OCI-M2 (cell line): ENCODE measurements at regions not wholly inside any gene's neighbourhood (a gene's known extent, or its start where the extent isn't known, plus 50 kb on each side); places are given as distances from the start of the nearest gene placed in this dataset.
"Not testable (repeated sequence)": the region's sequence is repeated elsewhere in the genome, so short reads cannot be mapped to it uniquely, and the experiment has no call there.

ENCODE experiments used
- DNase-seq: peaks from one replicate; lab custom pipeline; 2025; ENCODE audit not compliant: unreplicated experiment; lab: John Stamatoyannopoulos, UW

DNA sequence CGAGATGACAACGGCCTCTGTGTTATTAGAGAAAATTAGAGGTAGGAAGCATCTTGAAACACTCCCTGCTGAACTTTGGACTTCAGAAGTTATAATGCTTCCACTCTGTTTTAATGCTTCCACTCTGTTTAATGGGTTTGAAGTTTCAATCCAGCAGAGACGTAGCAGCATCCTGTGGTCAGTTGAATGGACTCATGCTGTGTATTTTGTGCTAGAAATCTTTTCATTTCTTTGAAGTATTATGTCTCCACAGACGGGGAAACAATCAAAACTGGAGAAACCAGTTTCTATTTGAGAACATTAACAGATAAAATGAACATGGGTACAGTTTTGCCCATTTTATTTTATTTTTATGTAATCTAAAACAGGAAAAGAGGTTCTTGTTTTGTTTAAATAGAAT lies 1736.2 kb downstream of the SLITRK5 start:
- DNase-seq, result no peak

DNA sequence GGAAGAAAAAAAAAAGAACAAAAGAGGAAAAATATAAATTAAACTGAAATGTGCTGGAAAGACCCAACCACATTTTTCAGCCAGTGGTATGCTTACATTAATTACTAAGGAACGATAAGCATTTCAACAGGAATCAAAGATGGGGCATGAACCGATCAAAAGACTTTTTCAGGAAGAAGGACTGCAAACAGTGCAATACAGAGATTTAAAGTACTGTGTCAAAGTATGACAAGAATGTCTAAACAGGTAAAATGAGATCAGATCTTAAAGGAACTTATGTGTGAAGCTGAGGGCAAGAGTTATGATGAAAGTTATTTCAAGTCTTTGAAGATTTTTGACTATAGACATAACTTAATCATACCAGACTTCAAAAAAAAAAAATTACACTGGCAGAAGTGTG lies 1761.8 kb downstream of the SLITRK5 start:
- DNase-seq, result no peak

DNA sequence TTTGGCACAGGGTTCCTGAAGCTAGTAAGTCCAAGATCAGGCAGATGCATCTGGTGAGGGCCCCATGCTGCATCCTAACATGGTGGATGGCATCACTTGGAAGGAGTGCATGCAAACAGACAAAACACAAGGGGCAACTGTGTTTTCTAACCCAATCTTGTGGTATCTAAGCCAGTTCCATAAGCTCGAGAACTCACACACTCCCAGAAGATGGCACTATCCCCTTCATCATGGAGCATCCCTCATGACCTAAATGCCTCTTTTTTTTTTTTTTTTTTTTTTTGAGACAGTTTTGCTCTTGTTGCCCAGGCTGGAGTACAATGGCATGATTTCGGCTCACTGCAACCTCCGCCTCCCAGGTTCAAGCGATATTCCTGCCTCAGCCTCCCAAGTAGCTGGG lies 1763.5 kb downstream of the SLITRK5 start:
- DNase-seq, result not testable (repeated sequence)

DNA sequence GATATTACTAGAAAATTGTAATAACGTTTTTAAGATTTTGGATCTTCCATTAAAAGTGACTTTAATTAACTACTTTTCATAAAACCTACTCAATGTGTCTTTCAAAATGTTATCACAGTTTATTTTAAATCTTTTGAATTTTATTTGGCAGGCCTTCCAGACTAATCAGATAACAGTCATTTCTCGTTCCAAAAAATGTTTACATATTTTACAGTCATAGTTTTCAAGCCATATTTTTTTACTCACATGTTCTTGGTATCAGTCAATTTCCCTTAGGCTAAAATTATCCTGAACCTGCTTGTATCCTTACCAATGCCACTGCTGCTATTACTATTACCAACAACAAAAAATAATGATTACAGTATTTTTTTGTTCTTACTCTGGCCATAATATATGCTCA lies 1783.5 kb downstream of the SLITRK5 start:
- DNase-seq, result no peak

DNA sequence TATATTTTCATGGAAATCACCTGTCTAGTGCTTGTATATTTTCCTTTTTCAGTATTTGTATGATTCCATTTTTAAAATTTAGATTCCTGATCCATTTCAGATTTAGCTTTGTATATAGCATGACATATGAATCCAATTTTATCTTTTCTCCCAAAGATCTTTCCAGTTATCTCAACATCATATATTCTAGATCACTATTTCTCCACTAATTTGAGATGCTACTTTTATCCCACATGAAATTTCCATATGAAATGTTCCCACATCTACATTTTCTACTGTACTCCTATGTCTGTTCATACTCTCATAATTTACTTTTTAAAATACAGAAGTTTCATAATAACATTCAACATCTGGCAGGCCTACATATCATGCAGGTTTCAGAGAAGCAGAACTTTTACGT lies 1784.1 kb downstream of the SLITRK5 start:
- no peak for DNase-seq

DNA sequence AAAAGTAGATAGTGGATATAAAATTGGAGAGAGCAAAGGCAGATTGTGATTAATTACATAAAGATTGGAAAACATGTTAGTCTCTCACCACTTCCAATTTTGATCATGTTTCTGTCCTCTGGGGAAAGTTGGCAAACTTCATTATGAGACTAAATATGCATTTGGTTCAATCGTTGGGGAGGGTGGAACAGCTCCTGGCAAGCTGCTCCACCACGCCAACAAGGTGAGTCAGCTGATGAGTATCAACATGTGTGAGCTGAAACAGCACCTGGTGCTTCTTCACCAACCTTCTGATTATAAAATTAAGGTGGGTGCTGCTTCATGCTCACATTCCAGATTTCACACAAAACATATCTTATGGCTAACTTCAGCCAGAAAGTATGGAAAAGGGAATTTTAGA lies 1784.6 kb downstream of the SLITRK5 start:
- no peak for DNase-seq

DNA sequence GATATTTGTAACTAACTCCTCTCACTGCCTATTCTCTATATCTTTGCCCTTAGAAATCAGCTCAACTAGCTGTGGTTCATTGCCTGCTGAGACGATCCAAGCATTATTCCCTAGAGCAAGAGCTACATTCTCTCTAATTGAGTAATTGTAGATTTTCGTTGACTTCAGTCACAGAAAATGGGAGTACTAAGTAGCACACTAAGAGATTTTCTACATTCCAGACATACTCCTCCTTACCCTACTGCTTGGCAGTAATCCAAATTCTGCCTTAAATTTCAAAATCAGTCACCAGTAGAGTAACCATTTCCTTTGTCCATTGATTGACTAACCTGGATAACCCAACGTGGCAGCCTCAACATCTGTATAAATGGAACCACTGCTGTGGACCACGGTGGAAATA lies 1786.8 kb downstream of the SLITRK5 start:
- DNase-seq, result no peak

DNA sequence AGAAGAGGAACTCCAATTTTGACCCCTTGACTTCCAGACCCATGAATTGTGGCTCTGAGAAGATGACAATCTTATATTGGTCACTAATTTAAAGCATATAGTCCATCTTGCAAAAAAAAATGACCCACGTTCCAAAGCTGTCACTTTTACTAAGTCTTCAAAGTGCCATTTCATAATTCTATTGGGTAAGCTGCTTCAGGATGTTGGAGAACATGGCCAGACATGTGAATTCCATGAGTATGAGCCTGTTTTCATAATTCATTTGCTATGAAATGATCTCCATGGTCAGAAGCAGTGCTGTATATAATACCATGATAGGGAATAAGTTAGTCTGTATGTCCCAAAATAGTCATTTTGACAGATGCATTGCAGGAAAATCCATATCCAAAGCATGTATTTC lies 1787.3 kb downstream of the SLITRK5 start:
- DNase-seq, result no peak

DNA sequence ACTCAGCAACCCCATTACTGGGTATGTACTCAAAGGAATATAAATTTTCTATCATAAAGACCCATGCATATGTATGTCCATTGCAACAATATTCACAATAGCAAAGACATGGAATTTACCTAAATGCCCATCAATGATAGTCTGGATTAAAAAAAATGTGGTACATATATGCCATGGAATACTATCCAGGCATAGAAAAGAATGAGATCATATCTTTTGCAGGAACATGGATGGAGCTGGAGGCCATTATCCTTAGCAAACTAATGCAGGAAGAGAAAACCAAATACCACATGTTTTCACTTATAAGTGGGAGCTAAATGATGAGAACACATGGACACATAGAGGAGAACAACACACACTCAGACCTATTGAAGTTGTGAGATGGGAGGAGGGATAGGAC lies 1789.7 kb downstream of the SLITRK5 start:
- not testable (repeated sequence) for DNase-seq

DNA sequence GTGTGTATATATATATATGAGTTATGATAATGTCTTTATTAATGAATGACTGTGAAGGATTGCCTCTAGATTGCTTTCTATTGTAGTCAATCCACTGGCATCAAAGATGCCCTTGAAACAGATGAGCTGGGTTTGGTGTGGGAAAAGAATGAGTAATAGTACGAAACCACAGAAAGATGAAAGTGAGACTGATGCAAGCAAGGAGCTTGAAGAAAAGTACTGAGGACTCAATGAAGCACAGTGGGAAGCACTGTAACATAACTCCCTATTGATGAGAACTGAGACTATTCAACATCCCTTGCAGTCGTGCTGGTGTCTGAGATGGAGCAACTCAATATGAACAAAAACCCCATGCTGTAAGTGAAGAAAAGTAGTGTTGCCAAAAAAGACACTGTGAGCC lies 1794.2 kb downstream of the SLITRK5 start:
- no peak for DNase-seq

DNA sequence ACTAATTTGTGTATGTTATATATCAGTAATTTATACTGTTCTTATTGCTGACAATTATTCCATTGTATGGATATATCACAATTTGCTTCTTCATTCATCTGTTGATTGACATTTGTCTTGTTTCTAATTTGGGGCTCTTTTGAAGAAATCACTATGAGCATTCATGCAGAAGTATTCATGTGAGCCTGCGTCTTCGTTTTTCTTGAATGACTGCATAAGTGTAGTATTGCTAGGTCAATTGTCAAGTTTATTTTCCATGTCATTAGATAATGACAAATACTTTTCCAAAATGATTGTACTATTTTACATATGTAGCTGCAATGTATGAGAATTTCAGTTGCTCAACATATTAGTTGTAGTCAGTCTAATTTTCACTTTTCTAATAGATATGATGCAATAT lies 1796.9 kb downstream of the SLITRK5 start:
- DNase-seq, result no peak

DNA sequence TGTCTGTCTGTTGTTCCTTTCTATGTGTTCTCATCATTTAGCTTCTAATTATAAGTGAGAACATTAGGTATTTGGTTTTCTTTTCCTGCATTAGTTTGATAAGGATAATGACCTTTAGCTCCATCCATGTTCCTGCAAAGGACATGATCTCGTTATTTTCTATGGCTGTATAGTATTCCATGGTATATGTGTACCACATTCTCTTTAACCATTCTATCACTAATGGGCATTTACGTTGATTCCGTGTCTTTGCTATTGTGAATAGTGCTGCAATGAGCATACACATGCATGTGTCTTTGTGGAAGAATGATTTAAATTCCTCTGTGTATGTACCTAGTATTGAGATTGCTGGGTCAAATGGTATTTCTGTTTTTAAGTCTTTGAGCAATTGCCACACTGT lies 1799.7 kb downstream of the SLITRK5 start:
- no peak for DNase-seq

DNA sequence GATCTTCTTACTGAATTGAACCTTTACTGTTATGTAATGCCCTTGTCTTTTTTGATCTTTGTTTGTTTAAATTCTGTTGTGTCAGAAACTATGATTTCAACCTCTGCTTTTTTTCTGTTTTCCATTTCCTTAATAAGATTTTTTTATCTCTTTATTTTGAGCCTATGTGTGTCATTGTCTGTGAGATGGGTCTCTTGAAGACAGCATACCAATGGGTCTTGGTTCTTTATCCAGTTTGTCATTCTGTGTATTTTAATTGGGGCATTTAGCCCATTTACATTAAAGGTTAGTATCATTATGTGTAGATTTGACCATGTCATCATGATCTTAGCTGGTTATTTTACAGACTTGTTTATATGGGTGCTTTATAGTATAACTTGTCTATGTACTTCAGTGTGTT lies 1803.3 kb downstream of the SLITRK5 start:
- DNase-seq, result no peak

DNA sequence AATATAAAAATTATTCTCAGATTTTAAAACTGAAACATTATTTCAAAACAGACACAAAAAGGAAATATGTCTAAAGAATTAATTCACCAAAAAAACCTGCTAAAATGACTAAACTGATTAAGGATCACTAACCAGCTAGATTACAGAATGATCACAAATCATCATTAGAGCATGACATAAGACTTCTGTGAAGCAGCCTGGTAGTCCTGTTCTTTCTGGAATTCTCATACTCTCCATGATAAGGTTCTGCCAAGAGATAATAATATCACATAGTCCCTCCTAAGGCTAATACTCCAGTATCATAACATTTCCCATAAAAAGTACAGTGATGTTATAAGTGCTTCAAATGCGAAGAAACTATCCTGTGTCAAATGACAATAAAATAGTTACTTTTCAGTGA lies 1814.9 kb downstream of the SLITRK5 start:
- DNase-seq, result no peak

DNA sequence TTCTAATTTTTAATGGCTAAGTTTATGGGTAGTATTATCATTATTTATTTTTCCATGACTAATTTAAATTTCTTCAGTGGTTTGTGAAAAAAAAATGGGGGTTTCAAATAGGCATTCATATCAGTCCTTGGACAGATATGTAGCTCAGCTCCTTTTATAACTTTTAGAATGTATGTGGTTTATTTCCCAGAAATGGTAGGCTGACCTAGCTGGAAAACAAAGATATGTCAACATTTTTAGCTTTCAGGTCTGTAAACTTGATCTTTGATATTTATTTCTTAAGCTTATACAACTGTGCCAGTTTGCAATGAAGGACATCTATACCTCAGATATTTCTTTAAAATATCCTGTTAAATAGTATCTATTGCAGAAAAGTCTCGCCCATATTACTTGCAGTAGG lies 1815.5 kb downstream of the SLITRK5 start:
- DNase-seq, result no peak

DNA sequence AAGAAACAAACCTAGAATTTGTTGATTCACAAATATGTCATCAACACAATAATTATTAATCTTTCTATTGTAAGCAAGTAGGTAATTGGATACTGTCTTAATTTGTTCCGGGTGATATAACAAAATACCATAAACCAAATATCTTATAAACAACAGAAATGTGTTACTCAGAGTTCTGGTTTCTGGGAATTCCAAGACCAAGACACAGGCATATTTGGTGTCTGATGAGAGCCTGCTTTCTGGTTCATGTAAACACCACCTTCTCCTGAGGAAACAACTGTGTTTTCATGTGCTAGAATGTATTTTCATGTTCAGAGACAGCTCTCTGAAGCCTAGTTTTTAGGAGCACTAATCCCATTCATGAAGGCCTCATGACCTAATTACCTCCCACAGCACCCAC lies 1819.5 kb downstream of the SLITRK5 start:
- no peak for DNase-seq

DNA sequence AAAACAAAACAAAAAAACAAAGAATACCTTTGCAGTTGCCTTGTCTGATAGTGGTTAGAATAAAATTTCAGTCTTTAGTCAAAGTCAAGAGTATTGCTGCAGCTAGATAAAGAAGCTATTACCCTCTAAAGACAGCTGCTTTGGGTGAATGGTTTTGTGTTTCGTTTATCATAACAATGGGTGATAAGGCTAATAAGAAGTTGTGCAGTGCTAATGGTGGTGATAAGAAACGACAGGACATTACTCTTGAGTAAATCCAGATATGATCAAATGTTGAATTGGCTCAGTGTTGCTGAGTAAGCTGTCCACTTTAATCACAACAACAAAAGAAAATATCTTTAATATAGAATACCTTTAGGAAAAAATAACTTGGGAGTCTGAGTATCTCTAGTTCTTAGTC lies 1825.3 kb downstream of the SLITRK5 start:
- no peak for DNase-seq

DNA sequence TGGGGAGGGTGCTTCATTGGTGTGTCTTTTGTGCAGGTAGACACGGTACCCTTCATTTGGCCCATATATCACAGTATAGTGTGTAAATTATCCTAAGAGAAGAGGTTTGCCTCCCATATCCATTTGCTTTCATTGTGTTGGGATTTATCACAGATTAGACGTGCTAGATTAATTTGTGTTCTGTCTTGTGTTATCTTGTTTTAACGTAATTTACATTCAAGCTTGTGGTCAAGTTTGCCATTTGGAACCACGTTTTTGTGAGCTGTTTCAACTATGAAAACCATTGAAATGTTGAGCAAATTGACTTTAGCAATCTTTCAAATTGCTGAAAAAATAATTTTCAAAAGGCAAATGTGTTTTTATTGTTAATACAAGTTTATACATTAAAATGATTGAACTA lies 1826.5 kb downstream of the SLITRK5 start:
- no peak for DNase-seq

DNA sequence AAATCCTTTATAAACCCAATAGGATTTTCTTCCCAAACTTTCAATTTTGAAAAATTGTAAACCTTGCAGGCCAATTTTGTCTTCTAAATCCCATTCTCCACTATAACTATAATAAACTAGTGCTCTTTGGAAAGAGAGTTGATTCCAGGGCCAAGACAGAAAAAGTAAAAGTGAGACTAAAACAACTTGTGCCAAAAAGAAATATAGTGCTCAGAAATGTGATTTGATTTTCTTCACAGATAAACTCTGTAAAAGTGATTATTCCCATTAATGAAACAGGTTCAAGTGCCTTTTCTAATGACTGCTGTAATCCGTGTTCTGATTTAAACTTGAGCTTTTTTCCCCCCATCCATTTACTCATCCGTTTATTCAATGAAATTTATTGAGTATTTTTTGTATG lies 1831.1 kb downstream of the SLITRK5 start:
- no peak for DNase-seq

DNA sequence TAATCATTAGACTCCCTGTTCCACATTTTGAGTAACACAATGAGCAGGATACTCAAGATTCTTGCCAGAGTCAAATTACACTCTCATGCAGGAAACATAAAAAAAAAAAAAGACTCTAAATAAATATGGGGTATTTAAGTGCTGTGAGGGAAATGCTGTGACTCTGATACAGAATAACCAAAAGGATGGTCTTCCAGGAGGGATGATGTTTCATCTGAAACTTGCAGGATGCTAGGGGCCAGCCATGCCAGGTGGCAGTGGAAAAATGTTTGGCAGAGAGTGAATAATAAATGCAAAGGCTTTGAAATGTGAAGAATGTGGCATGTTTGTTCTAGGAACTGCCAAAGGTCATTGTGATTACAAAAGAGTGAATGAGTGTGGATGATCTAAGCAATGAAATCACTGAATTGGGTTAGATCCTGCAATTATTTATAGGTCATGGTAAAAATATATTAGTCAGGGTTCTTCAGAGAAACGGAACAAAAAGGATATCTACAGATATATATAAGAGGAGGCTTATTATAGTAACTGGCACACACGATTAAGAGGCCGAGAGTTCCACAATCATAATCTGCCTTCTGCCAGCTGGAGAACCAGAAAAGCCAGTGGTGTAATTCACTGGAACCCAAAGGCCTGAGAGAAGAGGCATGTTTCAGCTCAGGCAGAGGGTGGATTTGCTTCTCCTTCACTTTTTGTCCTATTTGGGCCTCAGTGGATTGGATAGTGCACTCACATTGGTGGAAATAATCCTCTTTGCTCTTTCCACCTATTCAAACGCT lies 1832.8 kb upstream of the MIR17HG start:
- DNase-seq, result no peak

DNA sequence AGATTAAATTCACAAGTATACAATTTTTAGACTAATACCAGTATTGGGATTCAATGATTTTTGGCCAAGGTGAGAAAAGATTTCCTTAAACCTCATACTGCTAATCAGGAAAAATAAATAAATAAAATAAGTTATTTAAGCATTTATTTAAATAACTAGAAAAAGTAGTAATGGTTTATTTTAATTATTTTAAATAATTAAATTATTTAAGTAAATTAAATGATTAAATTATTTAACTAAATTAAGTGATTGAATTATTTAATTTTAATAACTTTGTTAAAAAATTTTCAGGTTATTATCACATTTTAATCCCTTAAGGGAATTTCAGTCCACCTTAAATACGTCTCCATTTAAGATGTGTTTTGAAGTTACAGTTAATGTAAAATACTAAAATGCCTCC lies 1831.5 kb upstream of the MIR17HG start:
- no peak for DNase-seq

DNA sequence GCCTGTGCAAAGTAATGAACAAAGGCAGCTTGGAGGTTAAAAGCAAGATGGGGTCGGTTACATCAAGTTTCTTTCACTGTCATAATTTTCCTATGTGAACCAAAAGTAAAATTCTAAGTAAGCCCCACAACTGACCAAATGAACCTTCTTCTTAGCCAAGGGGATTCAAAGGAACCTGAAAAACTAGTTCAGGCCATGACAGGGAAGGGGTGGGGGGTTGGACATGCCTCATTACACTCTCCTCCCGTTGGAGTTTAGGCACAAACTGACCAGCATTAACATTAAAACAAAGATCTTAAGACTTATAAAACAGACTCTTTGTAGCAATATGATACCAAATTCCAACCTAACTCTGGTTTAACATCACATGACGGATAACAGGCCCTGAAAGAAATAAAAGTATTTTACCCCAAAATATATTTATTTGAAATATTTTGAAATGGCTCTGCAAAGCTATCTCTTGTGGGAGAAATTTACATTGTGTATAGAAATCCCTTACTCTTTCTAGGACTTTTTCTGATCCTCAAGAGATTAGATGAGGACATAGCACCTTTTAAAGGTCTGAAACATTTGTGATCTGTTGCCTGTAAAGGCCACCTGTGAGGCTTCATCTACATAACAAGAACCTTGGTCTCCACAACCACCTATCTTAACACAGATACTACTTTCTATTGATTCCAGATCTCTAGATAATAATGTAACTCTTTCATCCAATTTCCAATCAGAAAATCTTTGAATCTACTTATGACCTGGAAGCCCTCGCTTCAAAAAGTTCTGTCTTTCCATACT lies 1829.0 kb upstream of the MIR17HG start:
- DNase-seq, result no peak

DNA sequence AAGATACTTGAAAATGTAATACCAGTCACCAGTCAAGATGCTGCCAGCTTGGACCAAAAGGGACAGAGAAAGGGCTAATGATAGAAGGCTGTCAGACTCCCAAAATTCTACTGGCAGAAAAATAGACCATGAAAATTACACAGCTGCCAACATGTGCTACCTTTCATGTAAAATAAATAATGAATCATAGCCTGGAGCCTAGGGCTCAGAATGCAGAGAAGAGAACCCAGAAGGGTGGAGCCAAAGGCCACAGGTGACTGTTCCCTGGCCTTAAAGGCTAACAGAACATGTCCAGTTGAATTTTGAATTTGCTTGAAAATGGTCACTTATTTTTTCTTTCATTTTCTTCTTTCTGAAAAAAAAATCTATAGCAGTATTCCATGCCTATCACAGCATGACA lies 1827.0 kb upstream of the MIR17HG start:
- DNase-seq, result no peak
